PC-9 (cell line): ENCODE measurements at regions not wholly inside any gene's neighbourhood (a gene's known extent, or its start where the extent isn't known, plus 50 kb on each side); places are given as distances from the start of the nearest gene placed in this dataset.

Source experiments
- EZH2 ChIP-seq: fragments of 200-600 bp; sonication (generic); IDR thresholded peaks from 2 replicates; pipeline ENCODE4 v1.8.0; 2017; ENCODE audit warnings: antibody characterized with exemption, low read depth
- TF ChIP-seq, protein P1 (sequence below): fragments of 200-600 bp; sonication (generic); conservative IDR thresholded peaks from 2 replicates; pipeline ENCODE4 v1.6.1; 2017; ENCODE audit warnings: mixed run types, antibody characterized with exemption, mild to moderate bottlenecking, moderate library complexity

DNA sequence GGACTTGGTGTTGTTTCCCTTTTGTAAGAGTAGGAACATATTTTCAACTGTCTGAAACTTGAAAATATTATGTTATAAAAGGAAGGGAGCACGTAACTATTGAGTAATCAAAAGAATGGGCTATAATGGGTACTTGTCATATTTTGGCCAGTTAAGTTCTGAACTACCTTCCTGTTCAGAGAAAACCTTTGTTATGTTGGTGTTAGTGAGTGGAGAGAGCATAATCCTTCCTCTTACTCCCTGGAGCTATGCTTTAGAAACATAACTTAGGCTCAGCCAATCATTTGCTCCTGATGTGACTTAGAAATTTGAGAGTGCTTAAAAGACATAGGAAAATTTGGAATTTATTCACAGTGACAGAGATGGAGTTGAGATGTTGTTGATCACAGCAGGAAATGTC, 482.5 kb upstream of the SPRY2 start:
- TF ChIP-seq, protein P1, sequence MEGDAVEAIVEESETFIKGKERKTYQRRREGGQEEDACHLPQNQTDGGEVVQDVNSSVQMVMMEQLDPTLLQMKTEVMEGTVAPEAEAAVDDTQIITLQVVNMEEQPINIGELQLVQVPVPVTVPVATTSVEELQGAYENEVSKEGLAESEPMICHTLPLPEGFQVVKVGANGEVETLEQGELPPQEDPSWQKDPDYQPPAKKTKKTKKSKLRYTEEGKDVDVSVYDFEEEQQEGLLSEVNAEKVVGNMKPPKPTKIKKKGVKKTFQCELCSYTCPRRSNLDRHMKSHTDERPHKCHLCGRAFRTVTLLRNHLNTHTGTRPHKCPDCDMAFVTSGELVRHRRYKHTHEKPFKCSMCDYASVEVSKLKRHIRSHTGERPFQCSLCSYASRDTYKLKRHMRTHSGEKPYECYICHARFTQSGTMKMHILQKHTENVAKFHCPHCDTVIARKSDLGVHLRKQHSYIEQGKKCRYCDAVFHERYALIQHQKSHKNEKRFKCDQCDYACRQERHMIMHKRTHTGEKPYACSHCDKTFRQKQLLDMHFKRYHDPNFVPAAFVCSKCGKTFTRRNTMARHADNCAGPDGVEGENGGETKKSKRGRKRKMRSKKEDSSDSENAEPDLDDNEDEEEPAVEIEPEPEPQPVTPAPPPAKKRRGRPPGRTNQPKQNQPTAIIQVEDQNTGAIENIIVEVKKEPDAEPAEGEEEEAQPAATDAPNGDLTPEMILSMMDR, result no peak
- TF ChIP-seq EZH2, result no peak
